ENCODE measurements at regions not wholly inside any gene's neighbourhood (a gene's known extent, or its start where the extent isn't known, plus 50 kb on each side); places are given as distances from the start of the nearest gene placed in this dataset.

- TF ChIP-seq MAFK (IDR thresholded peaks at IDR 0.05; ENCODE audit: low read depth, low read length) (no peak), CTCF (IDR thresholded peaks at IDR 0.05; ENCODE audit: control extremely low read depth in 1 of 3, insufficient read depth in 1 of 3, low read depth in 1 of 3, low read length in 3 of 3) (no peak), CREB1 (IDR thresholded peaks at IDR 0.05) (no peak), RAD21 (IDR thresholded peaks at IDR 0.05 in 1 of 2, conservative IDR thresholded peaks at IDR 0.05 in 1 of 2; ENCODE audit: low read depth in 2 of 2, low read length in 2 of 2) (no peak), CHD2 (IDR thresholded peaks at IDR 0.05; ENCODE audit: low read length) (no peak), POLR2A (IDR thresholded peaks at IDR 0.05; ENCODE audit: control extremely low read depth in 1 of 2, low read depth in 2 of 2, low read length in 2 of 2) (no peak)
Observed at GRCh38 chr3:150269526-150269925, 138.6 kb upstream of the TSC22D2 start.
